Esophagus squamous epithelium (tissue), 5 donors: ENCODE measurements at regions not wholly inside any gene's neighbourhood (a gene's known extent, or its start where the extent isn't known, plus 50 kb on each side); places are given as distances from the start of the nearest gene placed in this dataset.
A peak's percentile ranks its signal among the peaks of the same experiment; 100 is the strongest.

Experiments
- DNase-seq: peaks from one replicate; lab custom pipeline; 2025; lab: John Stamatoyannopoulos, UW
- H3K27ac ChIP-seq, 4 donors: fragments of 200-600 bp; sonication (generic); one replicate each; pipeline ENCODE4 v1.5.1; 2016 to 2019; ENCODE audit warnings: mild to moderate bottlenecking in 1 of 4
- H3K27me3 ChIP-seq, 4 donors: fragments of 200-600 bp; sonication (generic); 1 replicate in 3 of 4; 2 replicates in 1 of 4; pipeline versions ENCODE4 v1.5.1 to v1.6.0; 2017 to 2021; ENCODE audit warnings: antibody characterized with exemption in 1 of 4
- H3K36me3 ChIP-seq, 3 donors: fragments of 200-600 bp; sonication (generic); one replicate each; pipeline ENCODE4 v1.5.1; 2016 to 2019
- H3K4me1 ChIP-seq, 3 donors: fragments of 200-600 bp; sonication (generic); one replicate each; pipeline ENCODE4 v1.5.1; 2017 to 2019
- H3K4me3 ChIP-seq, 4 donors: fragments of 200-600 bp; sonication (generic); 1 replicate in 3 of 4; 2 replicates in 1 of 4; pipeline ENCODE4 v1.5.1; 2016 to 2019; ENCODE audit warnings: mild to moderate bottlenecking in 2 of 4, moderate library complexity in 1 of 4
- H3K9me3 ChIP-seq, 3 donors: fragments of 200-600 bp; sonication (generic); one replicate each; pipeline ENCODE4 v1.5.1; 2016 to 2019
- CTCF ChIP-seq, 6 experiments: fragments of 450-650 bp in 4 of 6; fragments of 200-600 bp in 2 of 6; sonication (generic) in 2 of 6; IDR thresholded peaks; one replicate each; pipeline ENCODE4 v1.5.1; 2016 to 2019; ENCODE audit warnings: antibody characterized with exemption in 6 of 6, mild to moderate bottlenecking in 4 of 6, moderate library complexity in 4 of 6
- POLR2A ChIP-seq, 4 donors: fragments of 450-650 bp; IDR thresholded peaks; one replicate each; pipeline ENCODE4 v1.6.1; 2017; ENCODE audit warnings: antibody characterized with exemption in 4 of 4, mild to moderate bottlenecking in 4 of 4, moderate library complexity in 3 of 4
- WGBS, 2 donors: methylation state at CpG; one replicate each; pipeline ENCODE4 v1.1.5; 2018; 5-methylcytosine and 5-hydroxymethylcytosine counted together
- intact Hi-C: fragments of 100-400 bp; cut with DNase I; formaldehyde crosslinking; loops from one replicate; pipeline ENCODE4 v1.15.0; 2022
- donor health status: DM: yes; HTN: yes; CAD: no.

DNA sequence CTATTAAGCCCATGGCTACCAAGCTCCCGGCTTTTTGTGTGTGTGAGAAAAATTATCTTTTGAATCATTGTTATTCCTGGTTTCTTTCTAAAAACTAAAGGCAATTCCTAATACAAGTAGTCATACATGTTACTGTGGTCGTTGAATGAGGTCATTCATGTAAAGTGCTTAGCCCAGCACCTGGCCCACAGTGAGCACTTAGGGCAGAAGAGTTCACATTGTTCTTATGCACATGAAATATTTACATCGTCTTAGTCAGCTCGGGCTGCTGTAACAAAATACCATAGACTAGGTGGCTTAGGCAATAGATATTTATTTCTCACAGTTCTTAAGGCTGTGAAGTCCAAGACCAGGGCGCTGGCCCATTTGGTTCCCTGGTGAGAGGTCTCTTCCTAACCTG is 216.1 kb downstream of the SHQ1 start:
- no peak for DNase-seq
- 86 to 89% methylated on average over 5 of the region's 5 CpGs for WGBS, 2 donors
- intact Hi-C loops = no loop called here
- no peak for TF ChIP-seq POLR2A (IDR thresholded peaks at IDR 0.05)
- no peak for TF ChIP-seq CTCF (IDR thresholded peaks at IDR 0.05)
- H3K36me3 ChIP-seq = no peaks in the 10 kb centered on the region
- no peak overlapping the region for H3K27ac ChIP-seq
- no peaks in the 10 kb centered on the region for H3K27me3 ChIP-seq
- no peaks in the 10 kb centered on the region for H3K9me3 ChIP-seq
- no peak overlapping the region for H3K4me3 ChIP-seq
- H3K4me1 ChIP-seq = peaks cover 10 to 46% (median 22%) of the 10 kb centered on the region in 3 donors

DNA sequence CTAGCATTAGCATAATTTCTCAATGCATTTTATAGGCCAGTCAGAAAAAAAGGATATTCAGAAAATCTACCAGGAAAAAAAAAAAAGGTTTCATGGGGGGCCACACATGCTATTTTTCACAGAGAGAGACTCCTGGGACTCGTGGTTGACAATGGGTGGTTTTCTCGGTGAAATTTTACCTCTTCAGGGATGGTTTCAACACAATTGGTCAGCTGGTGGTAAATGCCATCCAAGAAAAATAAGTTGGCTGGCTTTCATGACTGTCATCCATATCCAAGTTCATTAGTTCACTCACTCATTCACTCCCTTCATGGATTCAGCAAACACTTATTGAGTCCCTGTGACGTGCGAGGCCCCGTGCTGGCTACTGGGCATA is 217.3 kb downstream of the SHQ1 start:
- DNase-seq = no peak
- Histone ChIP-seq H3K27ac (no peak overlapping the region), H3K9me3 (no peaks in the 10 kb centered on the region), H3K36me3 (no peaks in the 10 kb centered on the region), H3K4me3 (no peak overlapping the region), H3K4me1 (peaks cover 10 to 58% (median 28%) of the 10 kb centered on the region in 3 donors), H3K27me3 (no peaks in the 10 kb centered on the region)
- 92 to 94% methylated on average over 5 of the region's 5 CpGs for WGBS, 2 donors
- TF ChIP-seq POLR2A (IDR thresholded peaks at IDR 0.05) = no peak
- intact Hi-C loops = no loop called here

GRCh38 chr3:72630327-72630968 is 217.8 kb downstream of the SHQ1 start:
- Histone ChIP-seq H3K36me3 (no peaks in the 10 kb centered on the region), H3K4me1 (peaks cover 10 to 63% (median 28%) of the 10 kb centered on the region in 3 donors), H3K4me3 (no peak overlapping the region), H3K27ac (no peak overlapping the region), H3K27me3 (no peaks in the 10 kb centered on the region), H3K9me3 (no peaks in the 10 kb centered on the region)
- no peak for DNase-seq
- 70 to 80% methylated on average over 8 of the region's 8 CpGs for WGBS, 2 donors
- intact Hi-C loops = no loop called here
- TF ChIP-seq CTCF (IDR thresholded peaks at IDR 0.05) (no peak), POLR2A (IDR thresholded peaks at IDR 0.05) (no peak)

GRCh38 chr3:72629191-72629631 is 219.0 kb downstream of the SHQ1 start:
- Histone ChIP-seq H3K36me3 (no peaks in the 10 kb centered on the region), H3K4me1 (peaks cover 10 to 68% (median 28%) of the 10 kb centered on the region in 3 donors), H3K27ac (peak overlapping the region; percentile 16 to 76 (median 64)), H3K9me3 (no peaks in the 10 kb centered on the region), H3K27me3 (no peaks in the 10 kb centered on the region), H3K4me3 (no peak overlapping the region)
- WGBS, 2 donors = 33 to 43% methylated on average over 3 of the region's 3 CpGs
- intact Hi-C loops = no loop called here
- TF ChIP-seq POLR2A (IDR thresholded peaks at IDR 0.05) = no peak
- TF ChIP-seq CTCF (IDR thresholded peaks at IDR 0.05) = no peak
- no peak for DNase-seq

DNA sequence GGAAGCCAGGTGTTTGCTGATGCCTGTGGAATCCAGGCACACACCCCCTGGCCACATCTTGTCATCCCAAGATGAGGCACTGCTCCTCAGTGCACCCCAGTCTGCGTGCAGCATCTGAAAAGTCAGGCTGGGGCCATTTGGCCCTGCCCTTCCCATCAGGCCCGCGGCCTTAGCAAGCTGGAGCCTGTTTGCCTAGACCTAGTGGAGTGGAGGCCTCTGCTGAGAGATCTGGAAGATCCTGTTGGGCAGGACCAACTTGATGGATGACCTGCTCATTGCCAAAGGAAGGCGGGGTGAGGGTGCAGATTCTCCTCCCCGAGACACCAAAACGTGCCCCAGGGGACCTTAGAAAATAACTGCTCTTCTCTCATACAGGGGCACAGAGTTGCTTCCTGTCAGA is 220.2 kb downstream of the SHQ1 start:
- Histone ChIP-seq H3K4me3 (no peak overlapping the region), H3K9me3 (no peaks in the 10 kb centered on the region), H3K27me3 (no peaks in the 10 kb centered on the region), H3K4me1 (peaks cover 10 to 68% (median 28%) of the 10 kb centered on the region in 3 donors), H3K27ac (peak overlapping the region; percentile 36 to 76 (median 64)), H3K36me3 (no peaks in the 10 kb centered on the region)
- intact Hi-C loops = no loop called here
- WGBS, 2 donors = 50% methylated on average over 4 of the region's 6 CpGs; no CpG with 5 or more reads in 1 of the 2 donors
- TF ChIP-seq CTCF (IDR thresholded peaks at IDR 0.05) (no peak), POLR2A (IDR thresholded peaks at IDR 0.05) (no peak)
- DNase-seq = no peak
